D721Med (cell line): ENCODE measurements at regions not wholly inside any gene's neighbourhood (a gene's known extent, or its start where the extent isn't known, plus 50 kb on each side); places are given as distances from the start of the nearest gene placed in this dataset.

Source experiments
- DNase-seq: peaks from one replicate; pipeline ENCODE4 v3.0.0; 2011; ENCODE audit warnings: low spot score; ENCODE audit not compliant: insufficient read length
- FAIRE-seq: peaks from 2 replicates; lab custom pipeline; 2011; peaks lifted over from hg19 to GRCh38; lab: Jason Lieb, UNC
- TF ChIP-seq, protein P1 (sequence below): IDR thresholded peaks from 2 replicates; pipeline ENCODE4 v1.5.1; 2012; ENCODE audit warnings: mild to moderate bottlenecking, control low read depth; ENCODE audit not compliant: insufficient read depth; ENCODE audit errors: missing control alignments

- FAIRE-seq (no peak), DNase-seq (no peak)
- TF ChIP-seq, protein P1, sequence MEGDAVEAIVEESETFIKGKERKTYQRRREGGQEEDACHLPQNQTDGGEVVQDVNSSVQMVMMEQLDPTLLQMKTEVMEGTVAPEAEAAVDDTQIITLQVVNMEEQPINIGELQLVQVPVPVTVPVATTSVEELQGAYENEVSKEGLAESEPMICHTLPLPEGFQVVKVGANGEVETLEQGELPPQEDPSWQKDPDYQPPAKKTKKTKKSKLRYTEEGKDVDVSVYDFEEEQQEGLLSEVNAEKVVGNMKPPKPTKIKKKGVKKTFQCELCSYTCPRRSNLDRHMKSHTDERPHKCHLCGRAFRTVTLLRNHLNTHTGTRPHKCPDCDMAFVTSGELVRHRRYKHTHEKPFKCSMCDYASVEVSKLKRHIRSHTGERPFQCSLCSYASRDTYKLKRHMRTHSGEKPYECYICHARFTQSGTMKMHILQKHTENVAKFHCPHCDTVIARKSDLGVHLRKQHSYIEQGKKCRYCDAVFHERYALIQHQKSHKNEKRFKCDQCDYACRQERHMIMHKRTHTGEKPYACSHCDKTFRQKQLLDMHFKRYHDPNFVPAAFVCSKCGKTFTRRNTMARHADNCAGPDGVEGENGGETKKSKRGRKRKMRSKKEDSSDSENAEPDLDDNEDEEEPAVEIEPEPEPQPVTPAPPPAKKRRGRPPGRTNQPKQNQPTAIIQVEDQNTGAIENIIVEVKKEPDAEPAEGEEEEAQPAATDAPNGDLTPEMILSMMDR, result no peak
These were observed 57.7 kb downstream of the SOX3 start for GRCh38 chrX:140447150-140447549.

DNA sequence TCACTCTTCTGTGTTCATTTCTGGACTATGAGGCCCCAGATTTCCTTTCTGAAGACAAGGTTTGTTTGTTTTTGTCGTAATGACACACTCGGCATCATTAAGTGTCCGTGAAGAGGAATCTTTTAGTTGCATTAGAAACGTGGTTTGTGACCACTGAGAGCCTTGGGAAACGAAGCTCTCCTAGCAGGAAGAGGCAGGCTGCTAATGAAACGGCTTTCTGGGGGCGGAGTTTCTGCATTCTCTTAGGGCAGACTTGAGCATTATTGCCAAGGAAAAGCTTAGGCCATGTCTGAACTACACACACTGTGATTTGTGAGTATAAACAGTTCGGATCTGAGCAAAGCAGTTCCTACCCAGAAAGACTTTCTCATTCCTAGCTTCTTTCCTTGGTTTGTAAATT is 64.0 kb downstream of the SOX3 start:
- TF ChIP-seq, protein P1, result no peak
- DNase-seq (no peak), FAIRE-seq (no peak)

DNA sequence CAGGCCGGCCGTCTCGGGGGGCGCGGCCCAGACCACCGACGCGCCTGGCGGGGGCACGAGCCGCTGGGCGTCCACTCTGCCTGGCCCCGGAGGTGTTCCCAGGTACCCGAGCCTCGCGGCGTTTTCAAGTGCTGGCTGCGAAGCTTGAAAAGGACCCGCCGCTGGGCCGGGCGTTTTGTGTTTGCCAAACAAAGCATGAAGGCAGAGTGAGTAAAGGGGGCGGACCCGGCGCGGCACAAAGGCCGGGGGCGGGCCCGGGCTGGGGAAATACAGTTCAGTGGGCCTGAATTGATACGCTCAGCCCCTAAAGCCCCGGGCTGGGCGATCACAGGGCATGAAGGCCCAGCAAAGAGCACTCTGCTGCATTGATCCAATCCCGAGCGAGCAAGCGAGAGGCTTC is 65.4 kb downstream of the SOX3 start:
- TF ChIP-seq, protein P1, result no peak
- DNase-seq, result no peak

DNA sequence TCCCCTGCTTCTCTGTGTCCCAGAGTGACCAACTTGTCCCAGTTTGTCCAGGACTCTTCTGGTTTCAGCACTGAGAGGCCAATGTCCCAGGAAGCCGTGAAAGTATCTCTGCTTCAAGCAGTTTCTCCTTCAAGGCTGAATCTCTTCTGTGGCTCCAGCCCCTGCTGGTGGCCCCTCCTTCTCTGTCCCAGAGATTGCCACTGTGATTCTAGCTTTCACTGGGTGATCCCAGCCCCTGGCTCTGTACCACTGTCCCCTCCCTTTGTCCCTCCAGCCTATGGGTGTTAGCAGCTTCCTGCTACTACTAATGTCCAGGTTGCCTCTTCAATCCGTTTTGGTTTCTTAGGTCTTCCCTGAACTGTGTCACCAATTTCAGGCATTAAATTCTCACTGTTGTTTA is 70.5 kb downstream of the SOX3 start:
- TF ChIP-seq, protein P1, result no peak
- no peak for DNase-seq
- no peak for FAIRE-seq

More for the DNA sequence above, 65.4 kb downstream of the SOX3 start:
- no peak for FAIRE-seq

- no peak for FAIRE-seq
- no peak for DNase-seq
- TF ChIP-seq, protein P1, result no peak
These were observed 71.3 kb downstream of the SOX3 start for GRCh38 chrX:140433582-140433981.

DNA sequence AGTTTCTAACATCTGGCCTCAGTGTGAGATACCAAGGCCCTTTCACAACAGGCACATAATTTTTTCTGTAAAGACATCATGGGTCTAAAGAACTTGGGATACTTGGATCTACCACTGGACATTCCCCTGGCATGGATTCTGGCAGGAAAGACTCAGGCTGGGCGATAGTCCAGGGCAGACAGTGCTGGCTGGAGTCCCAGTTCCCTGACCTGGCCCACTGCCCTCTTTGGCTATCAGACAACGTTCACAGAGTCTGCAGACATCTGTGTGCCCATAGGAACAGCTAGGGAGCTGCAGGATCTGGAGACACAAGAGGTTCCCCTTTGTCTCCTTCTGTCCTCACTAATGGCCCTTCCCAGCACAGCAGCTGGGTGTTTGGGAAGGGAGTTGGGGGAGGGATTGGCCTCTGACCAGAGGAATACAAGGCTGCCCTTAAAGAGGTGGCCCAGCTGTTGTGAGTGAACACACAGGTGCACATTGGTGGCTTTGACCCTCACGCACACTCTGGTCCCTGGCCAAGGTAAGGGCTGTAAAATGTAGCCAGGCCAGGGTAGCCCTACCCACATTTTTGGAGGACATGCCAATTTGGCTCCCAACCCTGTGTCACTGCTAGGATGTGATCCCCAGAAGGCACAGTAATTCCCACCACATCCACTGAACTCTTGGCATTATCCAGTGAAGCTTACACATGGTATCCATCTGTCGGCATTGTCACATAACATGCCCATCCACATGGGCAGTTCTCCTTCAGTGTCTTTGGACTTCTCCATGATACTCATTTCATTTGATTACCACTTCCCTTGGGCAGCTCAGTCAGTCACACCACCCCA is 72.3 kb downstream of the SOX3 start:
- TF ChIP-seq, protein P1, result no peak
- FAIRE-seq (no peak), DNase-seq (no peak)

GRCh38 chrX:140431521-140431920 is 73.3 kb downstream of the SOX3 start:
- no peak for FAIRE-seq
- TF ChIP-seq, protein P1, result no peak
- no peak for DNase-seq
